ENCODE measurements at regions not wholly inside any gene's neighbourhood (a gene's known extent, or its start where the extent isn't known, plus 50 kb on each side); places are given as distances from the start of the nearest gene placed in this dataset.

DNA sequence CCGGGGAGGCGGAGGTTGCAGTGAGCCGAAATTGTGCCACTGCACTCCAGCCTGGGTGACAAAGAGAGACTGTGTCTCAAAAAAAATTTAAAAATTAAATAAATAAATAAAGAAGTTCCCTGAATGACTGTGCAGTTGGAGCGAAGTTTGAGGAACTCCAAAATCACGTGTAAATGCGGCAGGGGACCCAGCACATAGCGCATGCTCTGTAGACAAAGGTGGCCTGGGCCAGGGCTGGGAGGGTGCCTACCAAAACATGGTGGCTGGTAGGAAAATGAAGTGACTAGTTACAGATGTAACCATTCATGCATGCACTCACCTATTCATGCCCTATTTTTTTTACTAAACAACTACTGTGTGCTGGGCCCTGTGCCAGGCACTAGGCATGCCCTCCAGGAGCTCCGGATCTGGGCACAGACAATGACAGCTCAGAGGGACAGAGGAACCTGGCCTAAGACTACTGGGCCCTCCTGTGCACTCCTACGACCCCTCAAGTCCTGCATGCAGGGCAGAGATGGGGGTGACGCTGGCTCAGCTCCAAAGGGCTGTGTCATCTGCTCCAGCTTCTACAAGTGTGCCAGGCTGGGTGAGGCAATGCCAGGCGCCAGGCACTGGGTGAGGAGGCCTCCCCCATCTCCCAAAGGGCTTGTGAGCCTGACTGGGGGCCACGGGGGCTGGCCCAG is 65.3 kb downstream of the RMI2 start:
- H3K4me1 ChIP-seq (ENCODE audit: control insufficient read depth, extremely low read depth, insufficient read depth, low read length) = no peaks in the 10 kb centered on the region
- no peak overlapping the region for H3K9ac ChIP-seq (replicated peaks; ENCODE audit: extremely low read depth, insufficient read depth, low read length)
- BruUV-seq (replicated peaks) = no TSS peak
- H3K9me1 ChIP-seq (replicated peaks; ENCODE audit: control insufficient read depth, extremely low read depth, insufficient read depth, low read length) = no peaks in the 10 kb centered on the region
- FAIRE-seq (no peak), DNase-seq (ENCODE audit: low read depth, low spot score) (no peak)
- no peaks in the 10 kb centered on the region for H3K27me3 ChIP-seq (ENCODE audit: control insufficient read depth in 2 of 2, insufficient read depth in 2 of 2, low read length in 2 of 2)
- TF ChIP-seq MYC (IDR thresholded peaks at IDR 0.05; ENCODE audit: low read depth, low read length) = no peak
- TF ChIP-seq, protein P1, sequence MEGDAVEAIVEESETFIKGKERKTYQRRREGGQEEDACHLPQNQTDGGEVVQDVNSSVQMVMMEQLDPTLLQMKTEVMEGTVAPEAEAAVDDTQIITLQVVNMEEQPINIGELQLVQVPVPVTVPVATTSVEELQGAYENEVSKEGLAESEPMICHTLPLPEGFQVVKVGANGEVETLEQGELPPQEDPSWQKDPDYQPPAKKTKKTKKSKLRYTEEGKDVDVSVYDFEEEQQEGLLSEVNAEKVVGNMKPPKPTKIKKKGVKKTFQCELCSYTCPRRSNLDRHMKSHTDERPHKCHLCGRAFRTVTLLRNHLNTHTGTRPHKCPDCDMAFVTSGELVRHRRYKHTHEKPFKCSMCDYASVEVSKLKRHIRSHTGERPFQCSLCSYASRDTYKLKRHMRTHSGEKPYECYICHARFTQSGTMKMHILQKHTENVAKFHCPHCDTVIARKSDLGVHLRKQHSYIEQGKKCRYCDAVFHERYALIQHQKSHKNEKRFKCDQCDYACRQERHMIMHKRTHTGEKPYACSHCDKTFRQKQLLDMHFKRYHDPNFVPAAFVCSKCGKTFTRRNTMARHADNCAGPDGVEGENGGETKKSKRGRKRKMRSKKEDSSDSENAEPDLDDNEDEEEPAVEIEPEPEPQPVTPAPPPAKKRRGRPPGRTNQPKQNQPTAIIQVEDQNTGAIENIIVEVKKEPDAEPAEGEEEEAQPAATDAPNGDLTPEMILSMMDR (IDR thresholded peaks at IDR 0.05; ENCODE audit: extremely low read depth in 1 of 2, insufficient read depth in 1 of 2, low read depth in 1 of 2, low read length in 2 of 2) = no peak
- no peak for TF ChIP-seq JUN (IDR thresholded peaks at IDR 0.05; ENCODE audit: borderline replicate concordance, insufficient read depth, insufficient read length, low read depth)
- H3K4me2 ChIP-seq (ENCODE audit: insufficient read depth, low read length) = no peak overlapping the region
- H2AFZ ChIP-seq (ENCODE audit: low read depth, low read length) = no peak overlapping the region
- H3K79me2 ChIP-seq (ENCODE audit: control insufficient read depth, insufficient read depth, low read length) = no peaks in the 10 kb centered on the region
- H3K36me3 ChIP-seq (ENCODE audit: control insufficient read depth in 2 of 2, extremely low read depth in 1 of 2, insufficient read depth in 2 of 2, low read length in 2 of 2) = no peaks in the 10 kb centered on the region
- intact Hi-C loops (cut with micrococcal nuclease) (no loop called here), dilution Hi-C loops (cut with MboI; ENCODE audit: extremely low pct_ligation_motif_present, low sequenced_read_pairs) (no loop called here)
- ChIA-PET CTCF (interaction anchor here (0.8 to 7.6 kb wide), 6 partner anchors 13 to 305 kb away, joined by 4 to 108 read pairs (median 51); no protein-coding TSS in a partner anchor), POLR2A (no interaction called here)
- H3K27ac ChIP-seq (ENCODE audit: insufficient read depth, low read depth, low read length) = no peak overlapping the region
- H3K4me3 ChIP-seq (replicated peaks in 1 of 3; ENCODE audit: insufficient read depth in 1 of 3, low read depth in 1 of 3, low read length in 3 of 3) = no peak overlapping the region
- no peaks in the 10 kb centered on the region for H4K20me1 ChIP-seq (replicated peaks; ENCODE audit: control insufficient read depth, extremely low read depth, insufficient read depth, low read length)
- H3K9me3 ChIP-seq (replicated peaks; ENCODE audit: control insufficient read depth, insufficient read depth, low read length) = no peaks in the 10 kb centered on the region

DNA sequence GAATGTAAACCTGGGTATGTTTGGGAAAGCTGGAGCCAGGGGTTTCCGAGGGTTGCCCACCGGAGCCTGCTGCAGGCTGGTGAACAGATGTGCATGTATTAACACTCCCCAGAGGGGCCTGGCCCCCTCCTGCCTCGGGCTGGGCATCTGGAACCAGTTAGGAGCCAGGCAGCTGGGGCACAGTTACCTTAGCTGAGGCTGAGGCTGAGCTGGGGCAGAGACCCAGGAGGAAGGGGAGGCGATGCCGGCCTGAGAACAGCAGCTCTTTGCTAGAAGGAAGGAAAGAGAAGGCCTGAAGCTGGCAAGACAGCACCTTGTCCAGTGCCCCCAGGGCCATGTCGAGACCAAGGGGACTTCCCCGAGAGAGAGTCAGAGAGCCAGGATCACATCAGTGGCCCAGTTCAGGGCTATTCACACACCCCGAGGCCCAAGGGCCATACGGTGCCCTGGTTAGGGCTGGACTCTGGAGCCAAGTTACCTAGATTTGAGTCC is 65.8 kb downstream of the RMI2 start:
- ChIA-PET POLR2A (no interaction called here), CTCF (interaction anchor here (0.8 to 7.6 kb wide), 4 partner anchors 14 to 303 kb away, joined by 4 to 108 read pairs (median 21); no protein-coding TSS in a partner anchor)
- Histone ChIP-seq H3K9ac (replicated peaks; ENCODE audit: extremely low read depth, insufficient read depth, low read length) (no peak overlapping the region), H3K27ac (ENCODE audit: insufficient read depth, low read depth, low read length) (no peak overlapping the region), H3K4me1 (ENCODE audit: control insufficient read depth, extremely low read depth, insufficient read depth, low read length) (no peaks in the 10 kb centered on the region), H3K36me3 (ENCODE audit: control insufficient read depth in 2 of 2, extremely low read depth in 1 of 2, insufficient read depth in 2 of 2, low read length in 2 of 2) (no peaks in the 10 kb centered on the region), H3K9me1 (replicated peaks; ENCODE audit: control insufficient read depth, extremely low read depth, insufficient read depth, low read length) (no peaks in the 10 kb centered on the region), H3K9me3 (replicated peaks; ENCODE audit: control insufficient read depth, insufficient read depth, low read length) (no peaks in the 10 kb centered on the region), H4K20me1 (replicated peaks; ENCODE audit: control insufficient read depth, extremely low read depth, insufficient read depth, low read length) (no peaks in the 10 kb centered on the region), H3K4me2 (ENCODE audit: insufficient read depth, low read length) (no peak overlapping the region), H3K4me3 (replicated peaks in 1 of 3; ENCODE audit: insufficient read depth in 1 of 3, low read depth in 1 of 3, low read length in 3 of 3) (no peak overlapping the region), H3K79me2 (ENCODE audit: control insufficient read depth, insufficient read depth, low read length) (no peaks in the 10 kb centered on the region), H2AFZ (ENCODE audit: low read depth, low read length) (no peak overlapping the region), H3K27me3 (ENCODE audit: control insufficient read depth in 2 of 2, insufficient read depth in 2 of 2, low read length in 2 of 2) (no peaks in the 10 kb centered on the region)
- FAIRE-seq (no peak), DNase-seq (ENCODE audit: low read depth, low spot score) (no peak)
- BruUV-seq (replicated peaks) = no TSS peak
- dilution Hi-C loops (cut with MboI; ENCODE audit: extremely low pct_ligation_motif_present, low sequenced_read_pairs) = no loop called here
- intact Hi-C loops (cut with micrococcal nuclease) = no loop called here
- TF ChIP-seq, protein P1 (IDR thresholded peaks at IDR 0.05; ENCODE audit: extremely low read depth in 1 of 2, insufficient read depth in 1 of 2, low read depth in 1 of 2, low read length in 2 of 2) = no peak
- TF ChIP-seq MYC (IDR thresholded peaks at IDR 0.05; ENCODE audit: low read depth, low read length) (no peak), JUN (IDR thresholded peaks at IDR 0.05; ENCODE audit: borderline replicate concordance, insufficient read depth, insufficient read length, low read depth) (no peak), FOS (IDR thresholded peaks at IDR 0.05; ENCODE audit: borderline replicate concordance, insufficient read depth, low read length) (no peak), GATA2 (IDR thresholded peaks at IDR 0.05; ENCODE audit: insufficient read depth, insufficient read length, low read depth, low read length) (no peak), POLR2AphosphoS5 (IDR thresholded peaks at IDR 0.05; ENCODE audit: insufficient read depth, low read depth, low read length) (no peak), POLR2A (IDR thresholded peaks at IDR 0.05; ENCODE audit: low read depth, low read length) (no peak), EZH2 (IDR thresholded peaks at IDR 0.05; ENCODE audit: borderline replicate concordance, low read depth, low read length, severe bottlenecking) (no peak)
- TF ChIP-seq, protein P2, sequence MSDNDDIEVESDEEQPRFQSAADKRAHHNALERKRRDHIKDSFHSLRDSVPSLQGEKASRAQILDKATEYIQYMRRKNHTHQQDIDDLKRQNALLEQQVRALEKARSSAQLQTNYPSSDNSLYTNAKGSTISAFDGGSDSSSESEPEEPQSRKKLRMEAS (IDR thresholded peaks at IDR 0.05; ENCODE audit: insufficient read depth, insufficient read length) = no peak
